Aorta (tissue), 5 donors: ENCODE measurements at regions not wholly inside any gene's neighbourhood (a gene's known extent, or its start where the extent isn't known, plus 50 kb on each side); places are given as distances from the start of the nearest gene placed in this dataset.
"Not testable (repeated sequence)": the region's sequence is repeated elsewhere in the genome, so short reads cannot be mapped to it uniquely, and the experiment has no call there.

Experiments used
- ATAC-seq: fragments of 200-7000 bp; cut with Tn5 transposase; one replicate; pipeline ENCODE4 v1.9.1; 2022; ENCODE audit warnings: moderate library complexity; ENCODE audit not compliant: low FRiP score
- DNase-seq, 2 donors: peaks; one replicate each; pipeline ENCODE4 v3.0.0-alpha.2; 2020
- H3K27ac ChIP-seq, 2 donors: one replicate each; pipeline ENCODE4 v1.5.1; 2013; ENCODE audit warnings: low read length in 2 of 2, mild to moderate bottlenecking in 2 of 2, moderate library complexity in 2 of 2, control low read depth in 1 of 2, inconsistent platforms in 1 of 2, low read depth in 1 of 2
- H3K27me3 ChIP-seq, 2 donors: one replicate each; pipeline ENCODE4 v1.6.1; 2013; ENCODE audit warnings: control low read depth in 1 of 2, low read length in 1 of 2, mild to moderate bottlenecking in 1 of 2, moderate library complexity in 1 of 2; ENCODE audit not compliant: insufficient read depth in 2 of 2, control insufficient read depth in 1 of 2
- H3K36me3 ChIP-seq, 2 donors: one replicate each; pipeline ENCODE4 v1.6.1; 2013; ENCODE audit warnings: control low read depth in 1 of 2, low read length in 1 of 2, mild to moderate bottlenecking in 1 of 2; ENCODE audit not compliant: insufficient read depth in 2 of 2, control insufficient read depth in 1 of 2
- H3K4me1 ChIP-seq, 2 donors: one replicate each; pipeline ENCODE4 v1.6.1; 2013; ENCODE audit warnings: low read length in 2 of 2, control low read depth in 1 of 2, mild to moderate bottlenecking in 1 of 2, moderate library complexity in 1 of 2; ENCODE audit not compliant: insufficient read depth in 2 of 2, control insufficient read depth in 1 of 2
- H3K4me3 ChIP-seq, 2 donors: one replicate each; pipeline ENCODE4 v1.5.1; 2013; ENCODE audit warnings: low read length in 2 of 2, control low read depth in 1 of 2, mild to moderate bottlenecking in 1 of 2
- H3K9me3 ChIP-seq: one replicate; pipeline ENCODE4 v1.6.1; 2013; ENCODE audit warnings: mild to moderate bottlenecking, low read length; ENCODE audit not compliant: control insufficient read depth
- WGBS, 2 donors: extraction: QIAGEN DNeasy Blood & Tissue Kit; methylation state at CpG; one replicate each; pipeline ENCODE4 v1.1.7; 2013; 5-methylcytosine and 5-hydroxymethylcytosine counted together
- intact Hi-C, 2 donors: fragments of 100-400 bp; cut with DNase I; formaldehyde crosslinking; loops; one replicate each; pipeline versions ENCODE4 v1.14.2 to v1.15.0; 2022
- donor health status: healthy with polysubstance abuse.
- donor health status: Bipolar disorder and iron deficiency.
- donor health status: DM: no; HTN: no; CAD: no.
- donor health status: DM: no; HTN: no; CAD: no.
- donor health status: DM: yes; HTN: yes; CAD: no.

- H3K27ac ChIP-seq = no peak overlapping the region
- intact Hi-C loops = no loop called here
- no peak for ATAC-seq
- H3K36me3 ChIP-seq = no peaks in the 10 kb centered on the region
- DNase-seq = no peak
- no peaks in the 10 kb centered on the region for H3K4me1 ChIP-seq
- no peaks in the 10 kb centered on the region for H3K27me3 ChIP-seq
- H3K4me3 ChIP-seq = no peak overlapping the region
- peaks cover 1% of the 10 kb centered on the region for H3K9me3 ChIP-seq
Observed at GRCh38 chr12:70008944-70009343, 183.9 kb downstream of the MYRFL start.

- Histone ChIP-seq H3K9me3 (no peaks in the 10 kb centered on the region), H3K27me3 (no peaks in the 10 kb centered on the region), H3K4me1 (no peaks in the 10 kb centered on the region), H3K27ac (no peak overlapping the region), H3K4me3 (no peak overlapping the region), H3K36me3 (no peaks in the 10 kb centered on the region)
- intact Hi-C loops = no loop called here
- DNase-seq (no peak), ATAC-seq (no peak)
- WGBS, 2 donors = 89 to 98% methylated on average over 1 of the region's 1 CpG
Observed at GRCh38 chr12:70011353-70011752, 186.3 kb downstream of the MYRFL start.

GRCh38 chr12:70013016-70013415 is 188.0 kb downstream of the MYRFL start:
- 58 to 78% methylated on average over 17 to 23 of the region's 23 CpGs for WGBS, 2 donors

GRCh38 chr12:70028515-70028914 is 203.5 kb downstream of the MYRFL start:
- Histone ChIP-seq H3K9me3 (no peaks in the 10 kb centered on the region), H3K27ac (no peak overlapping the region), H3K4me1 (no peaks in the 10 kb centered on the region), H3K4me3 (no peak overlapping the region), H3K36me3 (no peaks in the 10 kb centered on the region), H3K27me3 (no peaks in the 10 kb centered on the region)
- peak in 1 of 2 donors; percentile 68 for DNase-seq
- intact Hi-C loops = no loop called here
- 94 to 96% methylated on average over 15 of the region's 15 CpGs for WGBS, 2 donors
- no peak for ATAC-seq

More at GRCh38 chr12:70013016-70013415, 188.0 kb downstream of the MYRFL start:
- H3K4me3 ChIP-seq, H3K27ac ChIP-seq, H3K27me3 ChIP-seq, DNase-seq, ATAC-seq, H3K9me3 ChIP-seq, H3K4me1 ChIP-seq, intact Hi-C loops, H3K36me3 ChIP-seq: not testable (repeated sequence)

DNA sequence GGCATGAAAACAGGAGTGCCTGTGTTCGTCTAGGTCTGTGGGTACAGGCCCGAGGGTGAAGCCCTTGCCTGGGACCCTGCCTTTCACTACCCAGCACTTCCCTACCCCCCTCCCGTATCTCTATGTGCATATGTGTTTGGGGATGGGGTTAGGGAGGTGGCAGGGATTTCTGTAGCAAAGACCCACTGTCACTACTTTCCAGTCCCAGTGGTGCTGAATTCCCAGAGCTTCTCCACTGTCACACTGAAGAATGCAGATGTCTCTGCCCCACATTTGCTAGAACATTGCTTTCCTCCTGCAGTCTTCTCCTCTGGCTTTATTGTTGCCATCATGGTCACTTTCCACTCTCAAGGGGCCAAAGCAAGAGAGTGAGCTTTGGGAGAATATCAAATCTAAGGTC is 203.9 kb downstream of the MYRFL start:
- DNase-seq = no peak
- intact Hi-C loops = no loop called here
- 82 to 91% methylated on average over 3 of the region's 3 CpGs for WGBS, 2 donors

DNA sequence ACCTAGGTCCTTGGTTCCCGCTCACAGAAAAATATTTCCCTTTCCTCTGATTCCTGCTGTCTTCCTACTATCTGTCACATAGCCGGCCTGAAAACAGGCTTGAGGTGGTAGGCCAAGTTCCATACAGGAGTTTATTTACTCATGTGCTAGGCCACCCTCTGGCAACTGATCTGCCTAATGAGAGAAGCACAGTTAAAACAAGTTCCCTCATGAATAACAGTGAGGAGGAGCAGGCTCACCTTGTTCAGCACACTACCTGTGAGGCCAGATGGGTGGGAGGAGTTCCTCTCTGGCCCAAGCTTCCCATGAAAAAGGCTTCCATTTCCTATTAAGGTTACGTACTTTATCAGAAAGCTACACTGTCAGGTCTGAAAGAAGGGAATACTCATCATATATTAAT is 206.0 kb downstream of the MYRFL start:
- 88 to 90% methylated on average over 3 of the region's 3 CpGs for WGBS, 2 donors
- H3K36me3 ChIP-seq = no peaks in the 10 kb centered on the region
- ATAC-seq (no peak), DNase-seq (no peak)
- no peaks in the 10 kb centered on the region for H3K27me3 ChIP-seq
- no peak overlapping the region for H3K27ac ChIP-seq
- H3K9me3 ChIP-seq = no peaks in the 10 kb centered on the region
- no peaks in the 10 kb centered on the region for H3K4me1 ChIP-seq
- H3K4me3 ChIP-seq = no peak overlapping the region
- intact Hi-C loops = no loop called here

More for the DNA sequence above, 203.9 kb downstream of the MYRFL start:
- H3K4me1 ChIP-seq = no peaks in the 10 kb centered on the region
- H3K9me3 ChIP-seq = no peaks in the 10 kb centered on the region
- H3K36me3 ChIP-seq = no peaks in the 10 kb centered on the region
- H3K27ac ChIP-seq = no peak overlapping the region
- ATAC-seq = no peak
- H3K4me3 ChIP-seq = no peak overlapping the region
- H3K27me3 ChIP-seq = no peaks in the 10 kb centered on the region

GRCh38 chr12:70032076-70032475 is 207.0 kb downstream of the MYRFL start:
- DNase-seq = no peak
- H3K27me3 ChIP-seq = no peaks in the 10 kb centered on the region
- H3K4me3 ChIP-seq = no peak overlapping the region
- no peaks in the 10 kb centered on the region for H3K4me1 ChIP-seq
- no peak overlapping the region for H3K27ac ChIP-seq
- intact Hi-C loops = no loop called here
- no peak for ATAC-seq
- H3K9me3 ChIP-seq = no peaks in the 10 kb centered on the region
- no peaks in the 10 kb centered on the region for H3K36me3 ChIP-seq

DNA sequence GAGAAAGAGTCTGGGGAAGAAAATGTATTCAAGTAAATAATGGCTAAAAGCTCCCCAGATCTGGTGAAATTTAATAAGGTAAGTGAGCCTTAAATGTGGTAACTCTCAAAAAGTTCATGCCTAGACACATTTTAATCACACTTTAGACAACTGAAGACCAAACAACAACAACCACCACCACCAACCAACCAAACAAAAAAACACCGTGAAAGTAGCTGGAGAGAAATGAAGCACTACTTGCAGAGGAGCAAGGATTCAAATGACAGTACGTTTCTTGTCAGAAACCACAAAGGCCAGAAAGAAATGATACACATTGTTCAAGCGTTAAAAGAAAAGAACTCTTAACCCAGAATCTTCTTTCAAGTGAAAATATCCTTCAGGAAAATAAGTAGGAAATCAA is 208.3 kb downstream of the MYRFL start:
- no peak overlapping the region for H3K4me3 ChIP-seq
- DNase-seq = no peak
- H3K27me3 ChIP-seq = no peaks in the 10 kb centered on the region
- H3K4me1 ChIP-seq = no peaks in the 10 kb centered on the region
- H3K36me3 ChIP-seq = no peaks in the 10 kb centered on the region
- 85 to 96% methylated on average over 3 of the region's 3 CpGs for WGBS, 2 donors
- H3K9me3 ChIP-seq = no peaks in the 10 kb centered on the region
- no peak for ATAC-seq
- no peak overlapping the region for H3K27ac ChIP-seq
- intact Hi-C loops = no loop called here

GRCh38 chr12:70040141-70040540 is 203.1 kb upstream of the CNOT2 start:
- Histone ChIP-seq H3K27ac (no peak overlapping the region), H3K4me1 (peaks cover 0 to 3% of the 10 kb centered on the region in 2 donors), H3K36me3 (no peaks in the 10 kb centered on the region), H3K27me3 (no peaks in the 10 kb centered on the region), H3K9me3 (no peaks in the 10 kb centered on the region), H3K4me3 (no peak overlapping the region)
- 5 to 9% methylated on average over 2 of the region's 2 CpGs for WGBS, 2 donors
- DNase-seq (no peak), ATAC-seq (peak; percentile 79)
- intact Hi-C loops = loop anchor here (5.0 kb wide), 2 partner anchors 43 to 48 kb away; no protein-coding TSS in a partner anchor
